ELR (cell line): ENCODE measurements at regions not wholly inside any gene's neighbourhood (a gene's known extent, or its start where the extent isn't known, plus 50 kb on each side); places are given as distances from the start of the nearest gene placed in this dataset.
"Not testable (repeated sequence)": the region's sequence is repeated elsewhere in the genome, so short reads cannot be mapped to it uniquely, and the experiment has no call there.

ENCODE experiments used
- DNase-seq: peaks from one replicate; pipeline ENCODE4 v3.0.0-alpha.2; 2015; ENCODE audit warnings: low read depth

DNA sequence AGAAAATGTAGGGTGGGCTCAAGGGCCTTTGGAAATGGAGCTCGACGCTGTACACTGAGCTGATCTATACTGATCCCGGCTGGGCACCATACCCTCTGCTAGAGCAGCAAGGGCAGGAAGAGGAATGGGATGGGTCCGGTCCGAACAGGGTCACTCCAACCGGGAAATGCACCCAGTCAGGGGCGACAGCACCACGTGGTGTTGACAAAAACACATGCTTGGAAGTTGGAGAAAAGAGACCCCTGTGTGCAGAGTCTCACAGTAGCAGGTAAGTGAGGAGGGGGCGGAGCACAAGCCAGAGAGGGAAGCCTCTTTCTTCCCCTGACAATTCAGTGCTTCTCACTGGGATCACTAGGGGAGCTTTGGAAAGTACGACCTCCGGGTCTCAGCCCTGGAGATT is 84.1 kb upstream of the ASB18 start:
- no peak for DNase-seq

DNA sequence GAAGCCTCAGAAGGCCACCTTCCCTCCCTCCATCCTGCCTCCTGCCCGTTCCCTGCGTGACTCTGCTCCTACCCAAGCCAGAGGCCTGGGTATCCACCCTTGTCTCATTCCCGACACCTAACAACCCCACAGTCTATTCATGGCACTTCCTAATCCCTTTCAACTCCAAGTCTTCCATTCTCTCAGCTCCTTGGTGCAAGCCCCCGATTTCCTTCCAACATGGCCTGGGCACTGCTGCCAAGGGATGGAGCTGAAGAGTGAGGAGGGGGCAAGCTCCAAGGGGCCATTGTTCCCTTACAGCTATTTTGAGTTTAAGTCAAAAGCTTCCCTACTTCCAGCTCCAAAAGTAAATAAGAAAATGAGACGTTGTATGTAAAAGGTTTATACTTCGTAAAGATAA is 84.8 kb upstream of the ASB18 start:
- DNase-seq, result no peak

DNA sequence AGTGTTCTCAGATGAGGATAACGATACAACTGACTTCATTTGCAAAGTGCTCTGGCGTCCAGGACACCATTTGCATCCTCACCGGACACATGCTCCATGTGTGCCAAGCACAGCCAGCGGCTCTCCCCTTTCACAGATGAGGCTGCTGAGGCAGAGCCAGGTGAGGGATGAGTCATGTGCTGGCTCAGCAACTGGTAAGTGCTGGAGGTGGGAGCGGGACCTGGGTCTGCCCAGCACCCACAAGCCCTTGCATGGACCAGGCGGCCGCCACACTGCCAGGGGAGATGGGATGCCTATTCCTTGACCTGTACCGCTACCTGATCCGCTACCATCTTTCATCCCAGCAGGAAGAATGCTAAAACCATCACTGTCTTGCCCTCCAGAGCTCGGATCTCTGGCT is 86.2 kb upstream of the ASB18 start:
- DNase-seq, result no peak

DNA sequence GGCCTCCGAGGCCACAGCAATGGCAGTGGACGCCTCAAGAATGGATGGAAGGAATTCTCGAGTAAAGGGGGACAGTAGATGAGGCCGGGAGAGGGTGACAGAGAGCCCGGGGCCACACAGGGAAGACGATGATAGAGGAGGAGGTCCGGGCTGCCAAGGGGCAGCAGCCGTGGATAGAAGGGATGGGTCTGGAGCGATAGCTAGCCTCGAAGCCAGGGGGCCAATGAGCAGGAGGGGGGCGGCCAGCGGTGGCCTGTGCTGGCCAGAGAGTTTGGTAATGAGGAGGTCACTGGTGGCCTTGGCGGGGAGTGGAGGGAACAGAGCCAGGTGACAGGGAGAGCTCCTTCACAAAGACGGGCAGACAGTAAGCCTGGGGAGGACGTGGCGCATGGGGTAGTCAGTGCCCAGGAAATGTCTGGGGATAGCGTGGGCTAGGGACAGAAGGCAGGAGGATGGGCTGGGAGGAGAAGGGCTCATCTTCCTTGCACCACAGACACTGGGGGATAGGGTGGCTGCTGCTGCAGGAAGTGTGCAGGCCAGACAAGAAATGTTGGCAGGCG is 87.8 kb upstream of the ASB18 start:
- DNase-seq, result no peak

DNA sequence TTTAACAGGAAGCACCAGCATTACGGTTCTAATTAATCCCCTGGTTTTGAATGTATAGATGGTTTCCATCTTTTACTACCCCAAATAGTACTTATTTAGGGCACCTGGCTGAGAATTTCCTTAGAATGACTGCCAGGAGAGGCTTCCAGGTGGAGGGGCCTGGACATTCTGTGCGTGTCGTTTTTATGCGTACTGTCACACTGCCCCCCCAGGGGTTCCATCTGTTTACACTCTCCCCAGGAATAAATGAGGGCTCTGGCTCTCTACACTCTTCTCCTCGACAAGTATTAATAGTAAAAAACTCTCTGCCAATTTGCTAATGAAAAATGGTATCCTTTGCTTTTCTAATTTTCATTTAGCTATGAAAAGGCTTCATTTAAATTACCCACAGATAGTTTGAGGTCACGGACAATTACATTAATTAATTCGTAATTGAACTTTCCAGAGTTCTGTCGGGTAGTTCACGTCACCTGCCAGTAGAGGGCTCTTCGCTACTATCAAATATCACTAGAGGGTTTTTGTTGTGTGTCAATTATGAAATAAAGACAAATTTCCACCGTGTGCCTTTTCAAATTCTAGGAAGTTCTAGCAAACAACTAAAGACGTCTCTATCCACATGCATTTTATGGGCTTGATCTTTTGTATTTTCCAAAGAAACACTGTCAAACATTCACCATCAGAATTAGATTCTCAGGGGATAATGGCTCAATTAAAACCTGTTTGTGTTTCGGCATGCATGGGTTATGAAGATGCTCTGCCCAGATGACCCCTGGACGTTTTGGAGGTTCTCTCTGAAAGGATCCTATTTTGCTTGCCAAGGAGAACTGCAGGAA is 88.8 kb upstream of the ASB18 start:
- peak; percentile 53 for DNase-seq

DNA sequence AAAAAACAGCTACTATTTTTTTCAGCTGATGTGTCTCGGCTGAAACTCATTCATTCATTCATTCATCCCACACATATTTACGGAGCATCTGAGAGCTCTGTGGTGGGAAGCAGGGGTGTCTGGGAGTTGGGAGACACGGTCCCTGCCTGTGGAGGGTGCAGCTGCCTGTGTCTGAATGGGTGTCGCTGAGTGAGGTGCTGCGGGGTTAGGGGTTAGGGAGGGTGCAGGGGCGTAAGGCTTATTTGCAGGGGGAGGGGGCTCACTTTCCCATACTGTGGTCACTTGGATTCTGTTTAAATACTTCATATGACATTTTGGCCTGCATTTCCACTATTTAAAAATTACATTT is 89.4 kb upstream of the ASB18 start:
- DNase-seq, result no peak

DNA sequence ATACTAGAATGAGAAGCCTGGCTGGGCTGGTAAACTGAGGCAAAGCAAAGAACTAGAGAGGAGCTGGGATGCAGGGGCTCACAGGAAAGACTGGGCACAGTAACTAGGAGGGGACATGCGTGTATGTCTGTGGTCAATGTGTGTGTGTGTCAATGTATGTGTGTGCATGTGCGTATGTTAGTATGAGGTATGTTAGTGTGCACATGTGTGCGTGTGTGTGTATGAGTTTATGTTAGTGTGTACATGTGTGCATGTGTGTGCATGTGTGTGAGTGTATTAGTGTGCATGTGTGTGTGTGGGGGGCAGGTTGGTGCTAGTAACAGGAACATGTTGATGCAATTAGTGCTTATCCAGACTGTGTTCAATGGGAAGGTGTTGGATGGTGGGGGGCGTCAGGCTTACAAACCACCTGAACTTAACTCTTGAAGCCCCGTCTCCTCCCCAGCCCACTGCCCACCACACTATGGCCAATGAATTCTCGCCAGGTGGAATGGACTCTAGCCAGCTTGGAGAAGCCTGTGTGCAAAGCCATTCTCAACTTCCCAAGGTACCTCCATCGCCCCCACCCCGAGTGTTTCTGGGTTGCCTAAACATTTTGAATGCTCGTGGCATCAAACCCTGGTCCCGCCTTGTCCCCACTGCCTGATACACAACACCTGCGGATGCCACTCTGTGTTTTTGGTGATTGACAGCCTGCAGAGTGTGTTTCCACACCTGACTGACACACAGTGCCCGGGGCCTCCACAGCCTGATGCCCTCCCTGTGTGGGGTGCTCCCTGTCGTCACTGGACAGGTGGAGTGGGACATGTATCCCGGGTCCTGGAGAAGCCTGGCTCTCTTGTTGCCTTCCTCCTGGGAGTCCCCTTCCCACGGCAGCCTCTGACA is 90.1 kb upstream of the ASB18 start:
- no peak for DNase-seq

DNA sequence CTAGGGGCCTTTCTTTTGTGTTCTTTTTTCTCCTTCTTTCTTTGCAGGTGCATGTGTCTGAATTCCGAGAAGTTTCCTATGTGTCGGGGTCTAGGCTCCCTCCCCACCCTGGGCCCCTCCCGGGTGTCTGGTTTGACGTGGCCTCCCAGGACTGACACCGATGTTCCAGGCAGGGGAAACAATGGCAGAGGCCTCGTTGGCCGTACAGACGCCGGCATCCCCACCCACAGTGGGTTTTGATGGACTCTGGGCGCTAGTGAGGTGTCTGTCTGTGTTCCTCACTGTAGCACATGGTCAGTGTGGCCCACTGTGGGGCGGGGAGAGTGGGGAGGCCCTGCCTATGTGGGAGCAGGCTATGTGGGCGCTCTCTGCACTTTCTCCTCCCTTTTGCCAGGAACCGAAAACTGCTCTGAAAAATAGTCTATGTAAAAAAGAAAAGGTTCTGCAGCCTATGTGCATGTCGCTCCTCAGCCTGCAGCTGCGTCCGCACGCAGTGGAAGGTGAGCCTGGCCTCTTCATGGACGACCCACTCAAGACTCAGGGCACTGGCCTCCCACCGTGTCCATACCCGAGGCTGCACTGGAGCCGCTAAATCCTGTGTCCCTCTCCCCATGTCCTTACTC is 90.9 kb upstream of the ASB18 start:
- DNase-seq, result no peak

DNA sequence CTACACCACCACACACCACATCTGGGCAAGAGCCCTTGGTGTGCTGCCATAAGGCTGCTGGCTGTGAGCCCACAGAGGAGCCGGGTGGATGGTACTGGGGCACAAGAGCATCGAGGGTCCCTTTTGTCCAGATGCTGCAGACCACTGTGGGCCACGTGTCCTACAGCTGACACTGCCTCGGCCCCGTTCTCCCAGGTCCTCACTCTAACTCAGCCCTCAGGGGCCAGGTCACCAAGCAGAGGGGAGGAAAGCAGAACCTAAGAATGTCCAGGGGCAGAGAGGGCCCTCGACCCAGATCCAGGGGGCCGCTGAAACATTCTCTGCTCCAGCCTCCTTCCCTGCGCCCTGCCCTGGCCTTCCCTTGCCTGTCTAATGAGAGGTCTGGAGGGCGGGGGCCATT is 91.7 kb upstream of the ASB18 start:
- DNase-seq, result no peak

DNA sequence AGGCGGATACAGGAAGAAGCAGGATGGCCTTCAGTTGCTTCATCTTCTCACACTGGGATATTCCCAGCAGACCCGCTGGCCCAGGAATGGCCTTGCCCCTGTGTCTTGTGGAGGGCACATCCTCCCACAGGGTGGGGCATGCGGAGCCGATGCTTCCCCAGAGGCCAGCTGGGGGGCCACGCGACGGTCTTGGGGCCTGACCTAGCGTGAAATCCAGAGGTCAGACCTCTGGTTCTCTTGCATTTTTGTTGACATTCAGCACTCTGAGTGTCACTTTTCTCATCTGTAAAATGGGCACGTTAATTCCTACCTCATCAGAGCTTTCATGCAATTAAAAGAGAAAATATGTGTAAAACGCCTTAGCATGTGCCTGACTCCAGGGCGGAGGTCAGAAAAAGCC is 92.1 kb upstream of the ASB18 start:
- DNase-seq, result not testable (repeated sequence)

DNA sequence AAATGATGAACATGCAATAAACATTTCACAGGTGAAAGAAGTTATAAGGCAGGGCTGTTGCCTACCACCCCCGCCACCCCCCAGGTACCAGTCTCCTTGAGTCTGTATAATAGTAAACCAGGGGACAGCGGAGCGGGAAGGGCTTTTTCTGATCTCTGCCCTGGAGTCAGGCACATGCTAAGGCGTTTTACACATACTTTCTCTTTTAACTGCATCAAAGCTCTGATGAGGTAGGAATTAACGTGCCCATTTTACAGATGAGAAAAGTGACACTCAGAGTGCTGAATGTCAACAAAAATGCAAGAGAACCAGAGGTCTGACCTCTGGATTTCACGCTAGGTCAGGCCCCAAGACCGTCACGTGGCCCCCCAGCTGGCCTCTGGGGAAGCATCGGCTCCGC is 94.3 kb upstream of the ASB18 start:
- DNase-seq, result not testable (repeated sequence)

DNA sequence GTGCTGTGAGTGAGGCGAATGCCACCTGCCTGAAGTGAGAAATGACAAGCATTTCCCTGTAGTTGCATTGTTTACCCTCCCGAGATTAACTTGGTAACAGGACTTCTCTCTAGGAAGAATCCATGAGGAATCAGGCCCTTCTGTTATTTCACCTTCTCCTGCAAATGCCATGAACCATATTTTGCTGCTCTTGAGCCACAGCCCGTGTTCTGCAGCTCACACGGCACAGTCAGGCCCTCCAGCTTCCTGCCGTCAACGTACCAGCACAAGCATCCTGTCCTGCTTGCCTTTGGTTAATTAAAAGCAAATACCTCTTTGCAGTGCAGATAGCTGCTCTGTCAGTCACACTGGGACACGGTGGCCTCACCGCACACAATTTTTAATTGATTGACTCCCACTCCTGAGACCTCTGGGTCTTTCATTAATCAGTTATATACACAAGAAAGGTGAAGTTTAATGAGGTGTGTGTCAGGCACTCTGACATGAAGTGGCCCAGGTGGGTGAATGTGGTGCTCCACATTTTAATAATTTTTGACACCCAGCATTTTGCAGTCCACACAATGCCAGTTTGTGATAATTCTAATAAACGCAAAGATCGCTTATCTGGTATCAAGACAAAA is 95.3 kb upstream of the ASB18 start:
- no peak for DNase-seq

DNA sequence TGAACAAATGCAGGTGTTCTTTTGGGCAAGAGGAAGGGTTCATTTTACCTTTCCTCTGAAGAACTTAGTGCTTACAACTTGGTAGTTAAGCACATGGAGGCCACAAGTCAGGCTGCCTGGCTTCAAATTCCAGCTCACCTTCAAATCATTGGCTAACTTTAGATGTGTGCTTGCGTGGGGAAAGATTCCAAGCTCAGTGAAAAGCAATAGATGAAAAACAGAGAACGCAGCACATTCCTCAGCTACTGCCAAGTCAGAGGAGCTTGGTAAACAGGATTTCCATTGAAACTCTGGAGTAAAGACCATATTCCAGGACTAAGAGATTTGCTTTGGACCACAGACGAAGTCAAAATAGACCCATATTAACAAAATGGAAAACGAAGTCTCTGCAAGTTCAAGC is 96.3 kb upstream of the ASB18 start:
- no peak for DNase-seq

DNA sequence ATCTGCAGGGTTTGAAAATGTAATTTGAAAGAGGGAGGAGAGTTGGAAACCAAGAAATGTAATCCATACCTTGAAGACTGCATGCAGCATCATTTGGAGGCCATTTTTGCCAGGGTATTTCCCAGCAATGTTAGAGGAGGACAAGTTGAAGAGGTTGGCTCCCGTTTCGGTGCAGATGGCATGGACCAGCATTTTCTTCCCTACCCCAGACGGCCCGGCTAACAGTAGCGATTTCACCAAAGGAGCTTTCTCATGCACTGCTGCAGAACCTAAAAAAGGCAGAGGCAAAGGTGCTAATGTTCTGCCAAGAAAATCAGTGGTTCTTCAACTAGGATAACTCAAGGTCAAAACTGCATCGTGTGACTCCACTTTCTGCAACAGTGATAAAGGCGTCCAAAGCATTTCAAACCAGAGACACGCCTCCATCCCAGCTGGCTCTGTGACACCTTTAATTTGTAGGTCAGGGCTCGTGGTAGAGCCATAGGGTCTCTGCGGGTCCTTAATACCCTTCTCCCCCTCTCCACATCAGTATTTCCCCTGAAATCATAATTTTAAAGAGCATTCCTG is 99.6 kb upstream of the ASB18 start:
- no peak for DNase-seq

DNA sequence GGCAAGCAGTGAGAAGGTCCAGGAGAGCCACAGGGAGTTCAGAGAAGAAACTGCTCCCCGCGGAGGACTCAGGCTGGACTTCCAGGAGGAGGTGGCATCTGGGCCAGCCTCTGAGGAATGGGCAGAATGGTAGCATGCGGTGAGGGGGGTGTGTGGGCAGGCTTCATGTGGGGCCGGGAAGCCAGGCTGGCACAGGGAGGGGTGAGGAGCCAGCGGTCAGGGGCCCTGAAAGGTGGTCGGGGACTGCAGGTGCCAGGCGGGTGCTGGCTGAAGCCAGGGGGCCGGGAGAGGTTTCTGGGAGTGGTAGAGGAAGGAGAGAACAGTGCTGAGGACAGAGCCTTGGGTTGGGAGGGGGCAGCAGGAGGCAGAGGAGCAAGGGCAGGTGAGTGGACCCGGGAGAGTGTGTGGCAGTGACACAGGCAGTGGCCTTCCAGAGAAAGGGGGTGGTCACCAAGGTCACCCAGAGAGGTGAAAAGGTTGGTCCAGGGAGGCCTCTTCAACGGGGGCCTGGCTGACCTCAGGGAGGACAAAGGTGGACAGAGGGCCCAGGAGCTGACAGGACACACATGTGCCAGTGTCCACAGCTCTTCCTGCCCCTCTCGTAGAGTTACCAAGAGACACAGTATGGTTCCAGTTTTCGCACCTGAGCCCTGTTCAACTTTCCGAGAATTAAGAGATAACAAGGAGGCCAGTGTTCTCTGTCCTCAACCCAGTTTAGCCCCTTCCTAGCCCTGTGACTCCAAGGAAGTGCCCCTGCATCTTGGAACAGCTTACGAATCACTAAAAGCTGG is 101.2 kb upstream of the ASB18 start:
- DNase-seq, result no peak

DNA sequence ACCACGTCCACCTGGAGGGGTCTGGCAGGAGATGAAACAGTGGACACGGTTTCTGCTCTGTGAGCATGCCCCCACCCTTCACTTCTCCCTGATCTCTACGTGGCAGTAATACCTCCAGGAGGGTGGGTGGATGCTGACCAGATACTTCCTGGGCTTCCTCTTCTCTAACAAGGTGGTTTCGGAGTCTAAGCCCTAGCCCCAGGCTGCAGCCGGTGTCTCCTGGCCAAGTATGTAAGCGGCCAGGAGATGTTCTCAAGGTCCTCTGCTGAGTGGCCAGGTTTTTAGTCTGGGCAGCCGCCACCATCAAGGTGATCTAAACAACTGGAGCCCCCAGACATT is 101.8 kb upstream of the ASB18 start:
- DNase-seq, result no peak

DNA sequence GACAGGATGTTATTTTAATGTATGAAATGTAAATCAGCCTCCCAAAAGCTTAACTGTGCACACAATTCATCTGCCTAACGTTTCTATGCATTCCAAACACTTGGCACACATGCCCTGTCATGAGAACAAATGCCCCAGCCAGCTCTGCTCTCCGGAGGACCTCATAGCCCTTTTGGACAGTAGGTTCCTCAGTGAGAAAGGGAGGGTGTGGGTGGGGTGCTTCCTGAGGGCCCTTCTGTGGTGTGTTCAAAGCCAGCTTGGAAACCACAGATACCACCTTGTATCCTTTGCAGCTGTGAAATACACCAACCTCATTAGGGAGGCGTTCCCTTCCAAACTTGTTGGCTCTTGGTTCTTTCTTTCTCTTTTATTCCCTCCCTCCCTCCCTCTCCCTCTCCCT is 102.2 kb upstream of the ASB18 start:
- DNase-seq, result no peak

DNA sequence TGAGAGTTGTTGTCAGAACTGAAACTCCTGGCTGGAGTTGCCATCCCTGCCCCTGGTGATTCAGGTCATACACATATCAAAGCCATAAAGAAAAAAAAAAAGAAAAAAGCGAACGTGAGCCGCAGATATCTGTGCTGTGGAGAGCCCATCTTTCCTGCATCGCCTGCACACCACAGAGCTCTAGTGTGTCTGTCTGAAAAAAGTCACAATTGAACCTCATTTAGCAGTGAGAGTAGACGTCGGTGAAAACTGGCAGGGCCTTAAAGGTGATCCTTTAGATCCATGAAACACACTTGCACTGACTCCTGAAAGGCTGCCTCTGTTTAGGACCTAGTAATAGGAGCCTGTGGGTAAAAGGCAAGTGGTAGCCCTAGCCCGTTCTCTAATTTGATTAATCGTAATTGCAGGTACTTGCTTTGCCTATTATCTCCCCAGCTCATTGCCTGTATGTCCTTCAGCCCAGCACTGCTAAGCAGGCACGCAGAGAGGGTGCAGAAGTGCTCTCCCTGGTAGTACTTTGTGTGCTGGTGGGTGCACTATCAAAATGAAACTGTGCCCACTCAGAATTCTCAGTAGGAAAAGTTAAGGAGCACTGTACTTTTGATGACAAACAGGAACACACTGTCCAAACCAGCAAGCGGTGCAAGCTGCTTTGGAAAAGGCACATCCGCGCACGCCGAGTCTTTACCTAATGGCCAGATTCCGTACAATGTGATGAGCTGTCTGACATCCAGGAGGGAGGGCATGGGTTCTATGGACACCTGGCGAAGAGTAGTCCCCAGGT is 103.5 kb upstream of the ASB18 start:
- DNase-seq, result no peak

DNA sequence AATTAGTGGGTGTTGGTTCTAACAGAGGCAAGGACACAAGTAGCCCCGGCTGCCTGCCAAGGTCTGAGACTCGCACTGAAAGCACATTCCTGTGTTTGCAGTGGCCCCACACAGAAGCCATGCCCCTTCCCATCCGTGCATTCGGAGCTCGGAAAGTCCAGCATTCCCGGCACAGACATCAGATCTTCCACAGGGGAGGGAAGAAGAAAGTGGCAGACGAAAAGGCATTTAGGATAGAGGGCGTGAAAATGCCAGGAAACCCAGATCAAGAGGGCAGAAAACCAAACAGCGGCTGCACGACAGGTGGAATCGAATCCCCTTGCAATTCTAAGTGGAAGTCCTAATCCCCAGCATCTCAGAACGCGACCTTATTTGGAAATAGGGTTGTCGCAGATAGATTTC is 105.5 kb upstream of the ASB18 start:
- DNase-seq, result no peak

DNA sequence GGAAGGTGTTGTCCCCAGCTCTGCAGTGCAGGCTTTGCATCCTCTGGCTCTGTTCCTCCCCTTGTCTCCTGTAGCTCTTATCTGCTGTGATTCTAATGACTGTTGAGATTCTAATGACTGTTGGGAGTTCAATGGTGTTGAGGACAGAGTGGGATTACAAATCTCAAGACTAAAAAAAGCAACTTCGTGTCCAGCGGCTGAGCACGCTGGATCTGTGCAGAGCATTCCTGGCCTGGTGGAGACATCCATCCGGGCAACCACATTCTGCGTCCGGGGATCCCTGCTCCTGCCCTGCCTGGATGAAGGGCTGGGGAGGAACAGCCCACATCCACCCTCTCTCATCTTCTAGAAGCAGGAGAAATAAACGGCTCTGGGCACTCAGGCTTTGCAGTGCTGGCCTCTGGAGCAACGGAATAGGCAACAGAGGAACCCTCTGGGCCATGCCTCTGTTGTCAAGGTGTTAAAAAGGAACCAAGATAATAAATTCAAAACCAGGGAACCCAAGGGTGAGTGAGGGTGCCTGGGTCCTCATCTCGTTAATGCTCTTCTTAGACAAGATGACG is 106.7 kb upstream of the ASB18 start:
- no peak for DNase-seq
